ENCODE measurements at regions not wholly inside any gene's neighbourhood (a gene's known extent, or its start where the extent isn't known, plus 50 kb on each side); places are given as distances from the start of the nearest gene placed in this dataset.

DNA sequence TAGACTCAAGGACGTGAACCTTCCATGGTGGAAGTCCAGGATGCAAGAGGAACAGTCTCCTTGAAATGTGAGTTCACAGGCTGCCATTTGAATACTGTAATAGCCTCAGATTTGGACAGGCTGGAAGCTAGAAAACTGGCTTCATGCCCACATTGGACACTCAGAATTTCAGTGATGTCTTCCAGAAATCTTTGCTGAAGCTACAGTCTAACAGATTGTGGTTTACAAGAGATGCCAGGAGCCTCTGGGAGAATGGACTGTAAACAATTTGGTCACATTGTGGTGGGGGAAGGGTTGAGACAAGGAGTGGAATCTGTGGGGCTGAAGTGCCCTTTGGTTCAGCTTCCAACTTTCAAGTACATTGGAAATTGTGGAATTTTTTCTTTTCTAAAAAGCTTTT is 252.0 kb upstream of the PROK2 start:
- TF ChIP-seq, protein P1, sequence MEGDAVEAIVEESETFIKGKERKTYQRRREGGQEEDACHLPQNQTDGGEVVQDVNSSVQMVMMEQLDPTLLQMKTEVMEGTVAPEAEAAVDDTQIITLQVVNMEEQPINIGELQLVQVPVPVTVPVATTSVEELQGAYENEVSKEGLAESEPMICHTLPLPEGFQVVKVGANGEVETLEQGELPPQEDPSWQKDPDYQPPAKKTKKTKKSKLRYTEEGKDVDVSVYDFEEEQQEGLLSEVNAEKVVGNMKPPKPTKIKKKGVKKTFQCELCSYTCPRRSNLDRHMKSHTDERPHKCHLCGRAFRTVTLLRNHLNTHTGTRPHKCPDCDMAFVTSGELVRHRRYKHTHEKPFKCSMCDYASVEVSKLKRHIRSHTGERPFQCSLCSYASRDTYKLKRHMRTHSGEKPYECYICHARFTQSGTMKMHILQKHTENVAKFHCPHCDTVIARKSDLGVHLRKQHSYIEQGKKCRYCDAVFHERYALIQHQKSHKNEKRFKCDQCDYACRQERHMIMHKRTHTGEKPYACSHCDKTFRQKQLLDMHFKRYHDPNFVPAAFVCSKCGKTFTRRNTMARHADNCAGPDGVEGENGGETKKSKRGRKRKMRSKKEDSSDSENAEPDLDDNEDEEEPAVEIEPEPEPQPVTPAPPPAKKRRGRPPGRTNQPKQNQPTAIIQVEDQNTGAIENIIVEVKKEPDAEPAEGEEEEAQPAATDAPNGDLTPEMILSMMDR (IDR thresholded peaks at IDR 0.05), result no peak
- no peak for TF ChIP-seq POLR2A (IDR thresholded peaks at IDR 0.05)

Measured in right lobe of liver (tissue), 4 donors.